IMR-90 (cell line): ENCODE measurements at regions not wholly inside any gene's neighbourhood (a gene's known extent, or its start where the extent isn't known, plus 50 kb on each side); places are given as distances from the start of the nearest gene placed in this dataset.

Source experiments
- ATAC-seq: fragments of 200-7000 bp; cut with Tn5 transposase; 2 replicates; pipeline ENCODE4 v1.9.1; 2020; ENCODE audit warnings: low read depth, mild to moderate bottlenecking, moderate library complexity
- BruUV-seq: library from RNA; stranded (reverse); fragments of 400-500 nt; replicated peaks from 2 replicates; lab custom pipeline; 2021; lab: Mats Ljungman, UMichigan
- CTCF ChIA-PET: fragments of 300-600 bp; formaldehyde crosslinking; extraction: SDS; loops from one replicate; lab custom pipeline; 2021; ENCODE audit warnings: antibody characterized with exemption; lab: Yijun Ruan, JAX
- POLR2A ChIA-PET: fragments of 300-600 bp; sonication (Branson Sonifier 250); formaldehyde crosslinking; loops from one replicate; lab custom pipeline; 2022; ENCODE audit warnings: antibody characterized with exemption; ENCODE audit not compliant: unreplicated experiment; lab: Charles Lee
- DNase-seq: peaks from one replicate; pipeline ENCODE4 v3.0.0; 2013
- H2AFZ ChIP-seq: replicated peaks from 2 replicates; pipeline ENCODE3; 2013; ENCODE audit warnings: low read length, mild to moderate bottlenecking; ENCODE audit not compliant: poor library complexity
- H2AK5ac ChIP-seq: 2 replicates; pipeline ENCODE4 v1.6.1; 2013; ENCODE audit warnings: low read depth, low read length, inconsistent platforms
- H2AK9ac ChIP-seq: replicated peaks from 2 replicates; pipeline ENCODE3; 2013; ENCODE audit warnings: mild to moderate bottlenecking, low read depth, low read length, moderate library complexity; ENCODE audit not compliant: poor library complexity
- H2BK120ac ChIP-seq: 2 replicates; pipeline ENCODE4 v1.6.1; 2013; ENCODE audit warnings: low read depth, low read length, inconsistent platforms
- H2BK15ac ChIP-seq: 3 replicates; pipeline ENCODE4 v1.6.1; 2013; ENCODE audit warnings: low read depth, low read length, inconsistent platforms
- H2BK20ac ChIP-seq: 2 replicates; pipeline ENCODE4 v1.6.1; 2013; ENCODE audit warnings: low read depth, mild to moderate bottlenecking, inconsistent platforms, low read length, moderate library complexity
- H2BK5ac ChIP-seq: 2 replicates; pipeline ENCODE4 v1.6.1; 2013; ENCODE audit warnings: mild to moderate bottlenecking, low read depth, low read length, inconsistent platforms; ENCODE audit not compliant: poor library complexity, severe bottlenecking
- H3K14ac ChIP-seq: replicated peaks from 2 replicates; pipeline ENCODE4 v1.6.1; 2013; ENCODE audit warnings: low read depth, low read length, inconsistent platforms
- H3K18ac ChIP-seq: 2 replicates; pipeline ENCODE4 v1.6.1; 2013; ENCODE audit warnings: low read depth, low read length, control low read depth
- H3K23ac ChIP-seq: 2 replicates; pipeline ENCODE4 v1.6.1; 2013; ENCODE audit warnings: low read depth, low read length, inconsistent platforms
- H3K27ac ChIP-seq: 2 replicates; pipeline ENCODE4 v1.5.1; 2013; ENCODE audit warnings: mild to moderate bottlenecking, control low read depth, low read length; ENCODE audit not compliant: insufficient read depth
- H3K27me3 ChIP-seq: 2 replicates; pipeline ENCODE4 v1.6.1; 2013; ENCODE audit warnings: low read length; ENCODE audit not compliant: control insufficient read depth, insufficient read depth
- H3K36me3 ChIP-seq: 2 replicates; pipeline ENCODE4 v1.6.1; 2013; ENCODE audit warnings: low read length, mixed read lengths; ENCODE audit not compliant: control insufficient read depth, insufficient read depth
- H3K4ac ChIP-seq: 2 replicates; pipeline ENCODE4 v1.6.1; 2013; ENCODE audit warnings: low read depth, low read length, inconsistent platforms
- H3K4me1 ChIP-seq: 2 replicates; pipeline ENCODE4 v1.6.1; 2013; ENCODE audit warnings: low read length, mixed read lengths; ENCODE audit not compliant: control insufficient read depth, insufficient read depth
- H3K4me2 ChIP-seq: 2 replicates; pipeline ENCODE4 v1.6.1; 2013; ENCODE audit warnings: low read depth, mild to moderate bottlenecking, control low read depth, low read length, moderate library complexity
- H3K4me3 ChIP-seq: 2 replicates; pipeline ENCODE4 v1.5.1; 2013; ENCODE audit warnings: low read depth, mild to moderate bottlenecking, control low read depth, low read length, moderate library complexity; ENCODE audit not compliant: insufficient read depth
- H3K56ac ChIP-seq: 2 replicates; pipeline ENCODE4 v1.6.1; 2013; ENCODE audit warnings: low read length, inconsistent platforms; ENCODE audit not compliant: insufficient read depth; ENCODE audit errors: extremely low read depth
- H3K79me1 ChIP-seq, 2 experiments: 2 replicates each; pipeline ENCODE4 v1.6.1; 2013; ENCODE audit warnings: low read length in 2 of 2, inconsistent platforms in 1 of 2, low read depth in 1 of 2
- H3K9ac ChIP-seq: 2 replicates; pipeline ENCODE4 v1.6.1; 2013; ENCODE audit warnings: low read depth, low read length, control low read depth
- H3K9me1 ChIP-seq: 2 replicates; pipeline ENCODE4 v1.6.1; 2013; ENCODE audit warnings: low read length, inconsistent platforms; ENCODE audit not compliant: insufficient read depth
- H3K9me3 ChIP-seq: 2 replicates; pipeline ENCODE4 v1.6.1; 2013; ENCODE audit warnings: low read length; ENCODE audit not compliant: control insufficient read depth, insufficient read depth
- H4K20me1 ChIP-seq: 2 replicates; pipeline ENCODE4 v1.6.1; 2013; ENCODE audit warnings: low read length, inconsistent platforms; ENCODE audit not compliant: insufficient read depth
- H4K5ac ChIP-seq: 2 replicates; pipeline ENCODE4 v1.6.1; 2013; ENCODE audit warnings: mild to moderate bottlenecking, low read depth, low read length, control low read depth
- H4K8ac ChIP-seq, 2 experiments: 2 replicates each; pipeline ENCODE4 v1.6.1; 2013; ENCODE audit warnings: low read depth in 2 of 2, low read length in 2 of 2, control low read depth in 1 of 2, inconsistent platforms in 1 of 2
- H4K91ac ChIP-seq: 2 replicates; pipeline ENCODE4 v1.6.1; 2013; ENCODE audit warnings: low read depth, low read length, inconsistent platforms; ENCODE audit not compliant: insufficient read depth
- FOS ChIP-seq: fragments of 150-350 bp; IDR thresholded peaks from 2 replicates; pipeline ENCODE4 v1.6.1; 2016; ENCODE audit warnings: low read depth, low read length
- MAFK ChIP-seq: IDR thresholded peaks from 2 replicates; pipeline ENCODE4 v1.6.1; 2012; ENCODE audit warnings: low read depth, low read length, improper control_type of control experiment
- MXI1 ChIP-seq: IDR thresholded peaks from 2 replicates; pipeline ENCODE4 v1.6.1; 2012; ENCODE audit warnings: low read depth, mild to moderate bottlenecking, low read length, moderate library complexity, borderline replicate concordance
- RCOR1 ChIP-seq: IDR thresholded peaks from 2 replicates; pipeline ENCODE4 v1.6.1; 2012; ENCODE audit warnings: mild to moderate bottlenecking, low read length, improper control_type of control experiment; ENCODE audit not compliant: insufficient replicate concordance
- WGBS, 2 experiments: methylation state at CpG; one replicate each; pipeline versions ENCODE4 v1.1.5 to v1.1.7; 2013; ENCODE audit warnings: missing lambda C conversion rate in 2 of 2; ENCODE audit not compliant: insufficient read length in 1 of 2; ENCODE audit errors: extremely low coverage in 2 of 2; 5-methylcytosine and 5-hydroxymethylcytosine counted together
- dilution Hi-C: fragments of 300-500 bp; cut with HindIII; formaldehyde crosslinking; loops from one replicate; pipeline ENCODE4 v1.14.3; 2018; ENCODE audit warnings: low sequenced_read_pairs; ENCODE audit not compliant: unreplicated experiment
- in situ Hi-C: fragments of 300-500 bp; cut with MboI; formaldehyde crosslinking; loops from 3 replicates; pipeline ENCODE4 v1.14.3; 2019; ENCODE audit warnings: low sequenced_read_pairs, inconsistent platforms, mixed read lengths
- intact Hi-C: fragments of 100-400 bp; cut with micrococcal nuclease; formaldehyde crosslinking; loops from 2 replicates; pipeline ENCODE4 v1.10.0; 2022
- TF ChIP-seq, protein P1 (sequence below): conservative IDR thresholded peaks from 2 replicates; pipeline ENCODE4 v1.5.1; 2012; ENCODE audit warnings: mild to moderate bottlenecking, low read depth, low read length, improper control_type of control experiment
- TF ChIP-seq, protein P2 (sequence below): fragments of 150-350 bp; IDR thresholded peaks from 2 replicates; pipeline ENCODE4 v1.6.1; 2016; ENCODE audit warnings: low read depth, mild to moderate bottlenecking, low read length, moderate library complexity, borderline replicate concordance

DNA sequence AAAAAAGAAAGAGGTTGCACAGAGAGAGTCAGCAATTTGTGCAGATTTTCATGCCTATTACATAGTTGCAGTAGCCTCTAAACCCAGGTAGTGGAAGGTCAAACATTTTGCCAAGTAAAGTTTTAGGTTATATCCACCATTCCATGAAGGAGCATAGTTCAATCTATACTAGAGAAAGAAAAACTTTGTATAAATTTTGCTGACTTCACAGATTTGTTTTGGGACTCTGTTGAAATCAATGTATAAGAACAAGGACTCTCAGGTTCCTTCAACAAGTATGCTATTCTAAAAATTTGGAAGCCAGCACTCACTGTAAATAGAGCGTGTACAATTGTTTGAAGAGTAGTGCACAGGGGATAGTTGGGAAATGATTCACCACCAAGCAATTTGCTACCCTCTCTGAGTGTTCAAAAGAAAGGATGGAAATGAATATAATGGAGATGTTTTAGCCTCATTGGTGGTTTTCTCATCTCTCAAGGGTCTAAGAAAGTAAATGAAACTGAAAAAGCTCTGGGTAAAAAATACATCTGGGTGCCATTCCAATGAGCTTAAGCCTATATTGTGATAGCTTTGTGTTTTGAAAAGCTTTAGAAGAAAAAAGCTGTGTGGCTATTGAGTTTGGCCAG lies 508.4 kb upstream of the LUZP2 start:
- TF ChIP-seq, protein P1, sequence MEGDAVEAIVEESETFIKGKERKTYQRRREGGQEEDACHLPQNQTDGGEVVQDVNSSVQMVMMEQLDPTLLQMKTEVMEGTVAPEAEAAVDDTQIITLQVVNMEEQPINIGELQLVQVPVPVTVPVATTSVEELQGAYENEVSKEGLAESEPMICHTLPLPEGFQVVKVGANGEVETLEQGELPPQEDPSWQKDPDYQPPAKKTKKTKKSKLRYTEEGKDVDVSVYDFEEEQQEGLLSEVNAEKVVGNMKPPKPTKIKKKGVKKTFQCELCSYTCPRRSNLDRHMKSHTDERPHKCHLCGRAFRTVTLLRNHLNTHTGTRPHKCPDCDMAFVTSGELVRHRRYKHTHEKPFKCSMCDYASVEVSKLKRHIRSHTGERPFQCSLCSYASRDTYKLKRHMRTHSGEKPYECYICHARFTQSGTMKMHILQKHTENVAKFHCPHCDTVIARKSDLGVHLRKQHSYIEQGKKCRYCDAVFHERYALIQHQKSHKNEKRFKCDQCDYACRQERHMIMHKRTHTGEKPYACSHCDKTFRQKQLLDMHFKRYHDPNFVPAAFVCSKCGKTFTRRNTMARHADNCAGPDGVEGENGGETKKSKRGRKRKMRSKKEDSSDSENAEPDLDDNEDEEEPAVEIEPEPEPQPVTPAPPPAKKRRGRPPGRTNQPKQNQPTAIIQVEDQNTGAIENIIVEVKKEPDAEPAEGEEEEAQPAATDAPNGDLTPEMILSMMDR = no peak
- TF ChIP-seq RCOR1 (no peak), FOS (peak; percentile 13; the same call in 1 of the 2 replicates), MXI1 (no peak), MAFK (peak; percentile 99)
- TF ChIP-seq, protein P2, sequence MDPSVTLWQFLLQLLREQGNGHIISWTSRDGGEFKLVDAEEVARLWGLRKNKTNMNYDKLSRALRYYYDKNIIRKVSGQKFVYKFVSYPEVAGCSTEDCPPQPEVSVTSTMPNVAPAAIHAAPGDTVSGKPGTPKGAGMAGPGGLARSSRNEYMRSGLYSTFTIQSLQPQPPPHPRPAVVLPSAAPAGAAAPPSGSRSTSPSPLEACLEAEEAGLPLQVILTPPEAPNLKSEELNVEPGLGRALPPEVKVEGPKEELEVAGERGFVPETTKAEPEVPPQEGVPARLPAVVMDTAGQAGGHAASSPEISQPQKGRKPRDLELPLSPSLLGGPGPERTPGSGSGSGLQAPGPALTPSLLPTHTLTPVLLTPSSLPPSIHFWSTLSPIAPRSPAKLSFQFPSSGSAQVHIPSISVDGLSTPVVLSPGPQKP = no peak
- peaks cover 5% of the 10 kb centered on the region for H3K9me1 ChIP-seq
- in situ Hi-C loops = no loop called here
- H3K9me3 ChIP-seq = no peaks in the 10 kb centered on the region
- no CpG with 5 or more reads among the region's 1 CpG for WGBS, 2 experiments
- ChIA-PET CTCF (no interaction called here), POLR2A (no interaction called here)
- H3K4me2 ChIP-seq = peak overlapping the region; percentile 59; the same call in 1 of the 2 replicates
- no peak overlapping the region for H3K9ac ChIP-seq
- DNase-seq (peak; percentile 84), ATAC-seq (peak; percentile 75)
- peak overlapping the region; percentile 75; the same call in 1 of the 2 replicates for H3K4ac ChIP-seq
- no peaks in the 10 kb centered on the region for H3K79me1 ChIP-seq
- peak overlapping the region; percentile 97 for H2BK5ac ChIP-seq
- peak overlapping the region; percentile 87; the same call in 1 of the 2 replicates for H3K56ac ChIP-seq
- no peaks in the 10 kb centered on the region for H3K27me3 ChIP-seq
- H3K23ac ChIP-seq = peak overlapping the region; percentile 83; the same call in 1 of the 2 replicates
- dilution Hi-C loops = no loop called here
- no peaks in the 10 kb centered on the region for H4K20me1 ChIP-seq
- H3K4me1 ChIP-seq = peaks cover 15% of the 10 kb centered on the region
- no peak overlapping the region for H2AK9ac ChIP-seq
- H2AFZ ChIP-seq = no peak overlapping the region
- peak overlapping the region; percentile 82 for H3K18ac ChIP-seq
- peak overlapping the region; percentile 73; the same call in 1 of the 3 replicates for H2BK15ac ChIP-seq
- intact Hi-C loops = loop anchor here (5.0 kb wide), 1 partner anchor 86 kb away; no protein-coding TSS in a partner anchor
- BruUV-seq = no TSS peak
- peak overlapping the region; percentile 70; the same call in 1 of the 2 replicates for H4K5ac ChIP-seq
- H3K4me3 ChIP-seq = no peak overlapping the region
- H3K14ac ChIP-seq = peak overlapping the region; percentile 76
- H2AK5ac ChIP-seq = no peak overlapping the region
- H2BK120ac ChIP-seq = peak overlapping the region; percentile 95
- H3K36me3 ChIP-seq = no peaks in the 10 kb centered on the region
- peak overlapping the region; percentile 86; the same call in 1 of the 2 replicates for H4K91ac ChIP-seq
- H4K8ac ChIP-seq = peak overlapping the region in 1 of 2 experiments; percentile 88; a peak in 3 of 4 replicates
- H3K27ac ChIP-seq = peak overlapping the region; percentile 70; the same call in 1 of the 2 replicates
- H2BK20ac ChIP-seq = peak overlapping the region; percentile 95
